PC-9 (cell line): ENCODE measurements at regions not wholly inside any gene's neighbourhood (a gene's known extent, or its start where the extent isn't known, plus 50 kb on each side); places are given as distances from the start of the nearest gene placed in this dataset.

Experiments used
- EZH2 ChIP-seq: fragments of 200-600 bp; sonication (generic); IDR thresholded peaks from 2 replicates; pipeline ENCODE4 v1.8.0; 2017; ENCODE audit warnings: antibody characterized with exemption, low read depth
- TF ChIP-seq, protein P1 (sequence below): fragments of 200-600 bp; sonication (generic); conservative IDR thresholded peaks from 2 replicates; pipeline ENCODE4 v1.6.1; 2017; ENCODE audit warnings: mixed run types, antibody characterized with exemption, mild to moderate bottlenecking, moderate library complexity

DNA sequence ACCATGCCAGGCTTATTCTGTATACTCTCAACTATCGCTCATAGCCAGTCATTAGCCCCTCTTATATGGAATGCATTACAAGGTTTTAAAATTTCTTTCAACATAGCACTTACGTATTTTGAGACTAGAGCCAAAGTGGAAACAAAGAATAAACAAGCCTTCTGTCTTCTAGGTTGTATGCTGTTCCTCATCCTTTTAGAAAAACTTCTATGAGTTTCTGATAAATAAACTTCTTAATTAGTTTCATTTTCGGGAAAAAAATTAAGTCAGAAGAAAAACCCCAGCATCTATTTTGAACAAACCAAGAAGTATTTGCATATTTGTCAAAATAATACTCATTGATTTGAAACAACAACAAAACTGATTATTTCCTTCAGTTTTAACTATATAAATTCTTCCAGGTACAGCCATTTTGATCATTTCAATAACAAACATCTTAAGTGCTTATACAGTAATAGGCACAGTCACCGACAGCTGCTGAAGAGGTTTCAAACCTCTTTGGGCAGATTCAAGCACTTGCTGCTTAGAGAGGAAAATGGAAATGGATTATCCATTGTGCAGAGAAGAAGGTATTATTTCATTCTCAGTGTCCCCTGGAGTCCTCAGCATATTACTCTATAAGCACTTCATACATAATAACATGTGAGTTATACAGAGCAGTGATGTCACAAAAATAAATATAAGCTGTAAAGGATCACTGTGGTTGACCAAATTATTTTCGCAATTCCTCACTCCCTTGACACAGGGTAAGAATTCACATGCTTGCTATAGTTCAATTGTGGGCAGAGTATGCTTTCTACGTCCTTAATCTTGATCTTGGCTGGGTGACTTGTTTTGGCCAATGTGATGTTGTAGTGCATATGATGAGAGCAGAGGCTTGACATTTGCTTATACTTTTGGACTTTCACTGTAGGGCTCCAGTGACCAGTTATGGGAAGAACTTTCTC, 833.8 kb downstream of the TRIB2 start:
- TF ChIP-seq, protein P1, sequence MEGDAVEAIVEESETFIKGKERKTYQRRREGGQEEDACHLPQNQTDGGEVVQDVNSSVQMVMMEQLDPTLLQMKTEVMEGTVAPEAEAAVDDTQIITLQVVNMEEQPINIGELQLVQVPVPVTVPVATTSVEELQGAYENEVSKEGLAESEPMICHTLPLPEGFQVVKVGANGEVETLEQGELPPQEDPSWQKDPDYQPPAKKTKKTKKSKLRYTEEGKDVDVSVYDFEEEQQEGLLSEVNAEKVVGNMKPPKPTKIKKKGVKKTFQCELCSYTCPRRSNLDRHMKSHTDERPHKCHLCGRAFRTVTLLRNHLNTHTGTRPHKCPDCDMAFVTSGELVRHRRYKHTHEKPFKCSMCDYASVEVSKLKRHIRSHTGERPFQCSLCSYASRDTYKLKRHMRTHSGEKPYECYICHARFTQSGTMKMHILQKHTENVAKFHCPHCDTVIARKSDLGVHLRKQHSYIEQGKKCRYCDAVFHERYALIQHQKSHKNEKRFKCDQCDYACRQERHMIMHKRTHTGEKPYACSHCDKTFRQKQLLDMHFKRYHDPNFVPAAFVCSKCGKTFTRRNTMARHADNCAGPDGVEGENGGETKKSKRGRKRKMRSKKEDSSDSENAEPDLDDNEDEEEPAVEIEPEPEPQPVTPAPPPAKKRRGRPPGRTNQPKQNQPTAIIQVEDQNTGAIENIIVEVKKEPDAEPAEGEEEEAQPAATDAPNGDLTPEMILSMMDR = no peak
- TF ChIP-seq EZH2 = no peak
